Skeletal muscle cell (primary cell): ENCODE measurements at regions not wholly inside any gene's neighbourhood (a gene's known extent, or its start where the extent isn't known, plus 50 kb on each side); places are given as distances from the start of the nearest gene placed in this dataset.

ENCODE experiments used
- DNase-seq: peaks from one replicate; pipeline ENCODE4 v3.0.0-alpha.2; 2010; ENCODE audit warnings: low read depth
- H3K4me3 ChIP-seq: 2 replicates; pipeline ENCODE4 v1.5.1; 2011; ENCODE audit warnings: low read depth, mild to moderate bottlenecking, control low read depth, low read length, moderate library complexity

- DNase-seq, result no peak
- no peak overlapping the region for H3K4me3 ChIP-seq
Measured at GRCh38 chr16:86334079-86334635, 176.2 kb upstream of the FOXF1 start.

GRCh38 chr16:86335266-86336172 is 174.8 kb upstream of the FOXF1 start:
- no peak for DNase-seq

GRCh38 chr16:86337138-86337537 is 173.2 kb upstream of the FOXF1 start:
- H3K4me3 ChIP-seq, result no peak overlapping the region
- DNase-seq, result no peak

More at GRCh38 chr16:86335266-86336172, 174.8 kb upstream of the FOXF1 start:
- H3K4me3 ChIP-seq, result no peak overlapping the region

- no peak for DNase-seq
- no peak overlapping the region for H3K4me3 ChIP-seq
Measured at GRCh38 chr16:86337581-86338402, 172.5 kb upstream of the FOXF1 start.

GRCh38 chr16:86338403-86339115 is 171.8 kb upstream of the FOXF1 start:
- no peak overlapping the region for H3K4me3 ChIP-seq
- no peak for DNase-seq

- no peak for DNase-seq
- no peak overlapping the region for H3K4me3 ChIP-seq
Measured at GRCh38 chr16:86342161-86342834, 168.0 kb upstream of the FOXF1 start.

GRCh38 chr16:86343027-86343795 is 167.1 kb upstream of the FOXF1 start:
- H3K4me3 ChIP-seq, result peak overlapping the region; percentile 9
- peak; percentile 34 for DNase-seq

- no peak overlapping the region for H3K4me3 ChIP-seq
- DNase-seq, result no peak
Measured at GRCh38 chr16:86343796-86344585, 166.3 kb upstream of the FOXF1 start.

GRCh38 chr16:86344586-86344871 is 165.8 kb upstream of the FOXF1 start:
- no peak for DNase-seq
- H3K4me3 ChIP-seq, result no peak overlapping the region

- no peak overlapping the region for H3K4me3 ChIP-seq
- no peak for DNase-seq
Measured at GRCh38 chr16:86344881-86345280, 165.4 kb upstream of the FOXF1 start.

- no peak for DNase-seq
- H3K4me3 ChIP-seq, result no peak overlapping the region
Measured at GRCh38 chr16:86345516-86345915, 164.8 kb upstream of the FOXF1 start.

GRCh38 chr16:86346034-86346433 is 164.3 kb upstream of the FOXF1 start:
- DNase-seq, result no peak
- H3K4me3 ChIP-seq, result no peak overlapping the region

- H3K4me3 ChIP-seq, result no peak overlapping the region
- no peak for DNase-seq
Measured at GRCh38 chr16:86347090-86347489, 163.2 kb upstream of the FOXF1 start.

- no peak overlapping the region for H3K4me3 ChIP-seq
Measured at GRCh38 chr16:86347916-86348555, 162.3 kb upstream of the FOXF1 start.

GRCh38 chr16:86349338-86349900 is 160.9 kb upstream of the FOXF1 start:
- H3K4me3 ChIP-seq, result no peak overlapping the region
- DNase-seq, result no peak

More at GRCh38 chr16:86347916-86348555, 162.3 kb upstream of the FOXF1 start:
- DNase-seq, result no peak

- no peak for DNase-seq
- no peak overlapping the region for H3K4me3 ChIP-seq
Measured at GRCh38 chr16:86350289-86350688, 160.0 kb upstream of the FOXF1 start.
